Effector memory CD4-positive, alpha-beta T cell (primary cell): ENCODE measurements at regions not wholly inside any gene's neighbourhood (a gene's known extent, or its start where the extent isn't known, plus 50 kb on each side); places are given as distances from the start of the nearest gene placed in this dataset.
"Not testable (repeated sequence)": the region's sequence is repeated elsewhere in the genome, so short reads cannot be mapped to it uniquely, and the experiment has no call there.

ENCODE experiments used
- DNase-seq, 3 donors: peaks; one replicate each; pipeline ENCODE4 v3.0.0-alpha.2; 2020
- H3K27ac ChIP-seq: 2 replicates; pipeline ENCODE4 v1.7.0; 2013; ENCODE audit warnings: mild to moderate bottlenecking, low read length, moderate library complexity; ENCODE audit not compliant: insufficient read depth, poor library complexity, severe bottlenecking
- H3K27me3 ChIP-seq: replicated peaks from 2 replicates; pipeline ENCODE4 v1.7.0; 2013; ENCODE audit warnings: mild to moderate bottlenecking, low read length; ENCODE audit not compliant: insufficient read depth, control insufficient read depth, poor library complexity, severe bottlenecking
- H3K36me3 ChIP-seq: 2 replicates; pipeline ENCODE4 v1.7.0; 2013; ENCODE audit warnings: mild to moderate bottlenecking, low read length, moderate library complexity; ENCODE audit not compliant: control insufficient read depth, insufficient read depth
- H3K4me1 ChIP-seq: 2 replicates; pipeline ENCODE4 v1.7.0; 2013; ENCODE audit warnings: low read length, mild to moderate bottlenecking; ENCODE audit not compliant: control insufficient read depth, insufficient read depth, poor library complexity, severe bottlenecking
- H3K4me3 ChIP-seq: 2 replicates; pipeline ENCODE4 v1.7.0; 2013; ENCODE audit warnings: low read length, low read depth, mild to moderate bottlenecking; ENCODE audit not compliant: insufficient read depth, poor library complexity, severe bottlenecking
- H3K9me3 ChIP-seq: 2 replicates; pipeline ENCODE4 v1.7.0; 2013; ENCODE audit warnings: mild to moderate bottlenecking, low read length, moderate library complexity; ENCODE audit not compliant: control insufficient read depth

- Histone ChIP-seq H3K27me3 (no peaks in the 10 kb centered on the region), H3K4me1 (no peaks in the 10 kb centered on the region), H3K36me3 (no peaks in the 10 kb centered on the region), H3K9me3 (no peaks in the 10 kb centered on the region), H3K4me3 (no peak overlapping the region), H3K27ac (no peak overlapping the region)
- no peak for DNase-seq
Observed at GRCh38 chr19:33866696-33867095, 70.0 kb downstream of the KCTD15 start.

- H3K4me1 ChIP-seq: no peaks in the 10 kb centered on the region
- no peak overlapping the region for H3K27ac ChIP-seq
- H3K4me3 ChIP-seq: no peak overlapping the region
- no peaks in the 10 kb centered on the region for H3K27me3 ChIP-seq
- no peaks in the 10 kb centered on the region for H3K36me3 ChIP-seq
- DNase-seq: no peak
- no peaks in the 10 kb centered on the region for H3K9me3 ChIP-seq
Observed at GRCh38 chr19:33868076-33868735, 71.5 kb downstream of the KCTD15 start.

GRCh38 chr19:33868788-33869412 lies 72.2 kb downstream of the KCTD15 start:
- Histone ChIP-seq H3K9me3 (no peaks in the 10 kb centered on the region), H3K4me3 (no peak overlapping the region), H3K36me3 (no peaks in the 10 kb centered on the region), H3K27me3 (no peaks in the 10 kb centered on the region), H3K4me1 (no peaks in the 10 kb centered on the region), H3K27ac (no peak overlapping the region)
- DNase-seq: no peak

GRCh38 chr19:33870298-33870932 lies 73.7 kb downstream of the KCTD15 start:
- H3K27ac ChIP-seq, H3K4me3 ChIP-seq, H3K4me1 ChIP-seq, H3K9me3 ChIP-seq, DNase-seq, H3K27me3 ChIP-seq, H3K36me3 ChIP-seq: not testable (repeated sequence)

GRCh38 chr19:33871605-33872004 lies 74.9 kb downstream of the KCTD15 start:
- Histone ChIP-seq H3K27me3 (no peaks in the 10 kb centered on the region), H3K36me3 (no peaks in the 10 kb centered on the region), H3K4me3 (no peak overlapping the region), H3K27ac (no peak overlapping the region), H3K4me1 (no peaks in the 10 kb centered on the region), H3K9me3 (no peaks in the 10 kb centered on the region)
- no peak for DNase-seq

GRCh38 chr19:33872445-33873320 lies 76.0 kb downstream of the KCTD15 start:
- DNase-seq: no peak
- H3K4me1 ChIP-seq: no peaks in the 10 kb centered on the region
- H3K9me3 ChIP-seq: no peaks in the 10 kb centered on the region
- no peak overlapping the region for H3K27ac ChIP-seq
- no peak overlapping the region for H3K4me3 ChIP-seq
- no peaks in the 10 kb centered on the region for H3K27me3 ChIP-seq
- H3K36me3 ChIP-seq: no peaks in the 10 kb centered on the region

GRCh38 chr19:33875071-33875470 lies 78.4 kb downstream of the KCTD15 start:
- Histone ChIP-seq H3K36me3 (no peaks in the 10 kb centered on the region), H3K4me1 (no peaks in the 10 kb centered on the region), H3K27ac (no peak overlapping the region), H3K9me3 (no peaks in the 10 kb centered on the region), H3K4me3 (no peak overlapping the region), H3K27me3 (no peaks in the 10 kb centered on the region)
- no peak for DNase-seq

- Histone ChIP-seq H3K4me1 (no peaks in the 10 kb centered on the region), H3K36me3 (no peaks in the 10 kb centered on the region), H3K27ac (no peak overlapping the region), H3K27me3 (no peaks in the 10 kb centered on the region), H3K9me3 (no peaks in the 10 kb centered on the region), H3K4me3 (no peak overlapping the region)
- no peak for DNase-seq
Observed at GRCh38 chr19:33876192-33876591, 79.5 kb downstream of the KCTD15 start.

GRCh38 chr19:33878030-33878544 lies 81.4 kb downstream of the KCTD15 start:
- no peaks in the 10 kb centered on the region for H3K27me3 ChIP-seq
- no peak overlapping the region for H3K4me3 ChIP-seq
- H3K27ac ChIP-seq: no peak overlapping the region
- H3K36me3 ChIP-seq: no peaks in the 10 kb centered on the region
- no peaks in the 10 kb centered on the region for H3K4me1 ChIP-seq
- no peak for DNase-seq
- no peaks in the 10 kb centered on the region for H3K9me3 ChIP-seq
